IMR-90 (cell line): ENCODE measurements at regions not wholly inside any gene's neighbourhood (a gene's known extent, or its start where the extent isn't known, plus 50 kb on each side); places are given as distances from the start of the nearest gene placed in this dataset.

ENCODE experiments used
- ATAC-seq: fragments of 200-7000 bp; cut with Tn5 transposase; 2 replicates; pipeline ENCODE4 v1.9.1; 2020; ENCODE audit warnings: low read depth, mild to moderate bottlenecking, moderate library complexity
- BruUV-seq: library from RNA; stranded (reverse); fragments of 400-500 nt; replicated peaks from 2 replicates; lab custom pipeline; 2021; lab: Mats Ljungman, UMichigan
- CTCF ChIA-PET: fragments of 300-600 bp; formaldehyde crosslinking; extraction: SDS; loops from one replicate; lab custom pipeline; 2021; ENCODE audit warnings: antibody characterized with exemption; lab: Yijun Ruan, JAX
- POLR2A ChIA-PET: fragments of 300-600 bp; sonication (Branson Sonifier 250); formaldehyde crosslinking; loops from one replicate; lab custom pipeline; 2022; ENCODE audit warnings: antibody characterized with exemption; ENCODE audit not compliant: unreplicated experiment; lab: Charles Lee
- DNase-seq: peaks from one replicate; pipeline ENCODE4 v3.0.0; 2013
- H2AFZ ChIP-seq: replicated peaks from 2 replicates; pipeline ENCODE3; 2013; ENCODE audit warnings: low read length, mild to moderate bottlenecking; ENCODE audit not compliant: poor library complexity
- H2AK5ac ChIP-seq: 2 replicates; pipeline ENCODE4 v1.6.1; 2013; ENCODE audit warnings: low read depth, low read length, inconsistent platforms
- H2AK9ac ChIP-seq: replicated peaks from 2 replicates; pipeline ENCODE3; 2013; ENCODE audit warnings: mild to moderate bottlenecking, low read depth, low read length, moderate library complexity; ENCODE audit not compliant: poor library complexity
- H2BK120ac ChIP-seq: 2 replicates; pipeline ENCODE4 v1.6.1; 2013; ENCODE audit warnings: low read depth, low read length, inconsistent platforms
- H2BK15ac ChIP-seq: 3 replicates; pipeline ENCODE4 v1.6.1; 2013; ENCODE audit warnings: low read depth, low read length, inconsistent platforms
- H2BK20ac ChIP-seq: 2 replicates; pipeline ENCODE4 v1.6.1; 2013; ENCODE audit warnings: low read depth, mild to moderate bottlenecking, inconsistent platforms, low read length, moderate library complexity
- H2BK5ac ChIP-seq: 2 replicates; pipeline ENCODE4 v1.6.1; 2013; ENCODE audit warnings: mild to moderate bottlenecking, low read depth, low read length, inconsistent platforms; ENCODE audit not compliant: poor library complexity, severe bottlenecking
- H3K14ac ChIP-seq: replicated peaks from 2 replicates; pipeline ENCODE4 v1.6.1; 2013; ENCODE audit warnings: low read depth, low read length, inconsistent platforms
- H3K18ac ChIP-seq: 2 replicates; pipeline ENCODE4 v1.6.1; 2013; ENCODE audit warnings: low read depth, low read length, control low read depth
- H3K23ac ChIP-seq: 2 replicates; pipeline ENCODE4 v1.6.1; 2013; ENCODE audit warnings: low read depth, low read length, inconsistent platforms
- H3K27ac ChIP-seq: 2 replicates; pipeline ENCODE4 v1.5.1; 2013; ENCODE audit warnings: mild to moderate bottlenecking, control low read depth, low read length; ENCODE audit not compliant: insufficient read depth
- H3K27me3 ChIP-seq: 2 replicates; pipeline ENCODE4 v1.6.1; 2013; ENCODE audit warnings: low read length; ENCODE audit not compliant: control insufficient read depth, insufficient read depth
- H3K36me3 ChIP-seq: 2 replicates; pipeline ENCODE4 v1.6.1; 2013; ENCODE audit warnings: low read length, mixed read lengths; ENCODE audit not compliant: control insufficient read depth, insufficient read depth
- H3K4ac ChIP-seq: 2 replicates; pipeline ENCODE4 v1.6.1; 2013; ENCODE audit warnings: low read depth, low read length, inconsistent platforms
- H3K4me1 ChIP-seq: 2 replicates; pipeline ENCODE4 v1.6.1; 2013; ENCODE audit warnings: low read length, mixed read lengths; ENCODE audit not compliant: control insufficient read depth, insufficient read depth
- H3K4me2 ChIP-seq: 2 replicates; pipeline ENCODE4 v1.6.1; 2013; ENCODE audit warnings: low read depth, mild to moderate bottlenecking, control low read depth, low read length, moderate library complexity
- H3K4me3 ChIP-seq: 2 replicates; pipeline ENCODE4 v1.5.1; 2013; ENCODE audit warnings: low read depth, mild to moderate bottlenecking, control low read depth, low read length, moderate library complexity; ENCODE audit not compliant: insufficient read depth
- H3K56ac ChIP-seq: 2 replicates; pipeline ENCODE4 v1.6.1; 2013; ENCODE audit warnings: low read length, inconsistent platforms; ENCODE audit not compliant: insufficient read depth; ENCODE audit errors: extremely low read depth
- H3K79me1 ChIP-seq, 2 experiments: 2 replicates each; pipeline ENCODE4 v1.6.1; 2013; ENCODE audit warnings: low read length in 2 of 2, inconsistent platforms in 1 of 2, low read depth in 1 of 2
- H3K9ac ChIP-seq: 2 replicates; pipeline ENCODE4 v1.6.1; 2013; ENCODE audit warnings: low read depth, low read length, control low read depth
- H3K9me1 ChIP-seq: 2 replicates; pipeline ENCODE4 v1.6.1; 2013; ENCODE audit warnings: low read length, inconsistent platforms; ENCODE audit not compliant: insufficient read depth
- H3K9me3 ChIP-seq: 2 replicates; pipeline ENCODE4 v1.6.1; 2013; ENCODE audit warnings: low read length; ENCODE audit not compliant: control insufficient read depth, insufficient read depth
- H4K20me1 ChIP-seq: 2 replicates; pipeline ENCODE4 v1.6.1; 2013; ENCODE audit warnings: low read length, inconsistent platforms; ENCODE audit not compliant: insufficient read depth
- H4K5ac ChIP-seq: 2 replicates; pipeline ENCODE4 v1.6.1; 2013; ENCODE audit warnings: mild to moderate bottlenecking, low read depth, low read length, control low read depth
- H4K8ac ChIP-seq, 2 experiments: 2 replicates each; pipeline ENCODE4 v1.6.1; 2013; ENCODE audit warnings: low read depth in 2 of 2, low read length in 2 of 2, control low read depth in 1 of 2, inconsistent platforms in 1 of 2
- H4K91ac ChIP-seq: 2 replicates; pipeline ENCODE4 v1.6.1; 2013; ENCODE audit warnings: low read depth, low read length, inconsistent platforms; ENCODE audit not compliant: insufficient read depth
- FOS ChIP-seq: fragments of 150-350 bp; IDR thresholded peaks from 2 replicates; pipeline ENCODE4 v1.6.1; 2016; ENCODE audit warnings: low read depth, low read length
- MXI1 ChIP-seq: IDR thresholded peaks from 2 replicates; pipeline ENCODE4 v1.6.1; 2012; ENCODE audit warnings: low read depth, mild to moderate bottlenecking, low read length, moderate library complexity, borderline replicate concordance
- RFX5 ChIP-seq: IDR thresholded peaks from 2 replicates; pipeline ENCODE4 v1.8.0; 2012; ENCODE audit warnings: low read depth, mild to moderate bottlenecking, low read length, moderate library complexity
- WGBS, 2 experiments: methylation state at CpG; one replicate each; pipeline versions ENCODE4 v1.1.5 to v1.1.7; 2013; ENCODE audit warnings: missing lambda C conversion rate in 2 of 2; ENCODE audit not compliant: insufficient read length in 1 of 2; ENCODE audit errors: extremely low coverage in 2 of 2; 5-methylcytosine and 5-hydroxymethylcytosine counted together
- dilution Hi-C: fragments of 300-500 bp; cut with HindIII; formaldehyde crosslinking; loops from one replicate; pipeline ENCODE4 v1.14.3; 2018; ENCODE audit warnings: low sequenced_read_pairs; ENCODE audit not compliant: unreplicated experiment
- in situ Hi-C: fragments of 300-500 bp; cut with MboI; formaldehyde crosslinking; loops from 3 replicates; pipeline ENCODE4 v1.14.3; 2019; ENCODE audit warnings: low sequenced_read_pairs, inconsistent platforms, mixed read lengths
- intact Hi-C: fragments of 100-400 bp; cut with micrococcal nuclease; formaldehyde crosslinking; loops from 2 replicates; pipeline ENCODE4 v1.10.0; 2022

DNA sequence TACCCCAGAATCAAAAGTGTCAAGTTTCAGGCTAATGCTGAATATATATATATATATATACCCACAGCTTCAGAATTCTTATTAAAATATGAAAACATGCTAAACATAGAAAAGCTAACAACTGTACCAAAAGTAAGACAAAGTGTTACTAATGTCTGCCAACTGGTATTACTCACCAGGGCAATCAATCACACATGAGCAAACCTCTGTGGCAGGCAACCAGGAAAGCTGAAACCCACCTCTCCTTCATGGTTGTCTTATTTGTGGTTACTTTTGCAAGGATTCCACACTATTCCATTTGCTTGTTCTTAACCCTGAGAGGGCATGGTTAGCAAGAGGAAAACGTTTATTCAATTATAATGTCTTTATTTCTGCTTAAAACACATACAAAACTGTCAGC lies 512.3 kb upstream of the MDFIC2 start:
- Histone ChIP-seq H3K4me3 (no peak overlapping the region), H4K5ac (no peak overlapping the region), H3K79me1 (no peaks in the 10 kb centered on the region), H3K23ac (no peak overlapping the region), H3K9me3 (peaks cover 2% of the 10 kb centered on the region; the same call in 1 of the 2 replicates), H3K4me2 (no peak overlapping the region), H3K9me1 (peaks cover 2% of the 10 kb centered on the region; the same call in 1 of the 2 replicates), H4K91ac (no peak overlapping the region), H4K20me1 (no peaks in the 10 kb centered on the region), H2BK20ac (no peak overlapping the region), H3K36me3 (no peaks in the 10 kb centered on the region), H2AFZ (no peak overlapping the region), H3K27ac (no peak overlapping the region), H3K18ac (no peak overlapping the region), H3K4me1 (peaks cover 7% of the 10 kb centered on the region), H3K14ac (no peak overlapping the region), H2AK9ac (no peak overlapping the region), H3K56ac (no peak overlapping the region), H2BK5ac (no peak overlapping the region), H3K4ac (no peak overlapping the region), H4K8ac (no peak overlapping the region), H3K27me3 (no peaks in the 10 kb centered on the region), H2BK15ac (no peak overlapping the region), H2BK120ac (no peak overlapping the region), H2AK5ac (no peak overlapping the region), H3K9ac (no peak overlapping the region)
- no TSS peak for BruUV-seq
- WGBS, 2 experiments = no CpG with 5 or more reads among the region's 1 CpG
- POLR2A ChIA-PET = no interaction called here
- in situ Hi-C loops (no loop called here), dilution Hi-C loops (no loop called here), intact Hi-C loops (no loop called here)
- TF ChIP-seq MXI1 (no peak), FOS (0 out of 2 replicates have a peak, but pooled peaks have one; percentile 33), RFX5 (no peak)
- ATAC-seq = peak; percentile 27
- peak; percentile 79 for DNase-seq
- CTCF ChIA-PET = no interaction called here
